SK-N-SH (cell line): ENCODE measurements at regions not wholly inside any gene's neighbourhood (a gene's known extent, or its start where the extent isn't known, plus 50 kb on each side); places are given as distances from the start of the nearest gene placed in this dataset.
A peak's percentile ranks its signal among the peaks of the same experiment; 100 is the strongest.

ENCODE experiments used
- CTCF ChIA-PET: fragments of 300-600, 350-600 bp; formaldehyde crosslinking; extraction: SDS; loops from one replicate; lab custom pipeline; 2021; lab: Yijun Ruan, JAX
- POLR2A ChIA-PET: fragments of 350-600 bp; sonication (Branson Sonifier 250); formaldehyde crosslinking; extraction: SDS; loops from one replicate; lab custom pipeline; 2020; ENCODE audit warnings: antibody characterized with exemption, inconsistent platforms; lab: Yijun Ruan, JAX
- DNase-seq: peaks from one replicate; pipeline ENCODE4 v3.0.0; 2012
- H2AFZ ChIP-seq: fragments of 200-600 bp; sonication (generic); 2 replicates; pipeline ENCODE4 v1.8.1; 2016; ENCODE audit warnings: antibody characterized with exemption, mild to moderate bottlenecking, low read depth
- H3F3A ChIP-seq: fragments of 200-600 bp; sonication (generic); replicated peaks from 2 replicates; pipeline ENCODE3; 2016; ENCODE audit warnings: antibody characterized with exemption, mild to moderate bottlenecking; ENCODE audit not compliant: insufficient read depth
- H3K27ac ChIP-seq, 2 experiments: fragments of 200-500 bp in 1 of 2; fragments of 200-600 bp in 1 of 2; sonication (Bioruptor generic) in 1 of 2; sonication (generic), shearing (Covaris generic) in 1 of 2; 2 replicates each; pipeline versions ENCODE4 v1.5.1 to v1.6.1; 2014 to 2016; ENCODE audit warnings: low read depth in 2 of 2, inconsistent platforms in 1 of 2, low read length in 1 of 2, mild to moderate bottlenecking in 1 of 2, mixed read lengths in 1 of 2
- H3K27me3 ChIP-seq: fragments of 200-600 bp; sonication (generic), shearing (Covaris generic); 2 replicates; pipeline ENCODE4 v1.6.1; 2016; ENCODE audit warnings: mixed run types; ENCODE audit not compliant: insufficient read depth
- H3K36me3 ChIP-seq, 2 experiments: fragments of 200-500 bp in 1 of 2; fragments of 200-600 bp in 1 of 2; sonication (Bioruptor generic) in 1 of 2; sonication (generic) in 1 of 2; replicated peaks in 1 of 2; 2 replicates each; pipeline versions ENCODE3 to v1.5.1; 2014 to 2016; ENCODE audit warnings: low read length in 1 of 2, mild to moderate bottlenecking in 1 of 2; ENCODE audit not compliant: insufficient read depth in 2 of 2, control insufficient read depth in 1 of 2
- H3K4me1 ChIP-seq, 2 experiments: fragments of 200-500 bp in 1 of 2; fragments of 200-600 bp in 1 of 2; sonication (Bioruptor generic) in 1 of 2; sonication (generic), shearing (Covaris generic) in 1 of 2; 2 replicates each; pipeline versions ENCODE4 v1.5.1 to v1.6.1; 2014 to 2016; ENCODE audit warnings: low read depth in 1 of 2, low read length in 1 of 2, mixed run types in 1 of 2; ENCODE audit not compliant: insufficient read depth in 2 of 2, control insufficient read depth in 1 of 2
- H3K4me2 ChIP-seq: fragments of 200-600 bp; sonication (generic), shearing (Covaris generic); 2 replicates; pipeline ENCODE4 v1.6.1; 2017; ENCODE audit warnings: mixed run types
- H3K4me3 ChIP-seq, 2 experiments: fragments of 200-500 bp in 1 of 2; fragments of 200-600 bp in 1 of 2; sonication (Bioruptor generic) in 1 of 2; sonication (generic), shearing (Covaris generic) in 1 of 2; 2 replicates each; pipeline versions ENCODE4 v1.5.1 to v1.8.1; 2014 to 2016; ENCODE audit warnings: low read depth in 2 of 2, inconsistent platforms in 1 of 2, low read length in 1 of 2, mild to moderate bottlenecking in 1 of 2, mixed read lengths in 1 of 2, moderate library complexity in 1 of 2
- H3K79me2 ChIP-seq: fragments of 200-600 bp; sonication (generic); 2 replicates; pipeline ENCODE4 v1.8.1; 2017; ENCODE audit warnings: mild to moderate bottlenecking; ENCODE audit not compliant: insufficient read depth
- H3K9ac ChIP-seq: fragments of 200-600 bp; sonication (generic); 2 replicates; pipeline ENCODE4 v1.6.1; 2017; ENCODE audit warnings: mixed run types
- H3K9me2 ChIP-seq: fragments of 200-600 bp; sonication (generic); 2 replicates; pipeline ENCODE4 v1.6.1; 2017; ENCODE audit warnings: mixed run types
- H3K9me3 ChIP-seq: fragments of 200-600 bp; sonication (generic); 2 replicates; pipeline ENCODE4 v1.6.1; 2017; ENCODE audit warnings: mixed run types, mild to moderate bottlenecking, moderate library complexity
- H4K20me1 ChIP-seq: fragments of 200-600 bp; sonication (generic); 2 replicates; pipeline ENCODE4 v1.6.1; 2017; ENCODE audit warnings: mild to moderate bottlenecking, mixed run types; ENCODE audit not compliant: insufficient read depth
- CHD2 ChIP-seq: fragments of 150-350 bp; IDR thresholded peaks from 2 replicates; pipeline ENCODE4 v1.6.1; 2018; ENCODE audit warnings: low read length; ENCODE audit not compliant: partially characterized antibody
- EP300 ChIP-seq, 2 experiments: IDR thresholded peaks; 2 replicates each; pipeline versions ENCODE4 v1.4.0 to v1.6.1; 2012; ENCODE audit warnings: borderline replicate concordance in 1 of 2, low read depth in 1 of 2, low read length in 1 of 2
- FOSL2 ChIP-seq: IDR thresholded peaks from 2 replicates; pipeline ENCODE4 v1.4.0; 2012; ENCODE audit warnings: low read depth, mild to moderate bottlenecking, moderate library complexity, borderline replicate concordance
- JUND ChIP-seq: IDR thresholded peaks from 2 replicates; pipeline ENCODE4 v1.4.0; 2012
- MEF2A ChIP-seq: IDR thresholded peaks from 2 replicates; pipeline ENCODE4 v1.4.0; 2012; ENCODE audit warnings: low read depth, borderline replicate concordance
- NFIC ChIP-seq: IDR thresholded peaks from 2 replicates; pipeline ENCODE4 v1.4.0; 2012; ENCODE audit warnings: borderline replicate concordance
- RXRA ChIP-seq: IDR thresholded peaks from 2 replicates; pipeline ENCODE4 v1.4.0; 2012; ENCODE audit warnings: low read depth, mild to moderate bottlenecking, borderline replicate concordance
- TCF12 ChIP-seq: IDR thresholded peaks from 2 replicates; pipeline ENCODE4 v1.4.0; 2012
- TEAD4 ChIP-seq: IDR thresholded peaks from 2 replicates; pipeline ENCODE4 v1.4.0; 2012; ENCODE audit warnings: mild to moderate bottlenecking, borderline replicate concordance; ENCODE audit not compliant: insufficient read depth
- WGBS: methylation state at CpG from one replicate; pipeline ENCODE4 v1.1.6; 2017; ENCODE audit warnings: low lambda C conversion rate; 5-methylcytosine and 5-hydroxymethylcytosine counted together
- TF ChIP-seq, protein P1 (sequence below): IDR thresholded peaks from 2 replicates; pipeline ENCODE4 v1.6.1; 2012; ENCODE audit warnings: mild to moderate bottlenecking, low read depth, low read length, moderate library complexity
- TF ChIP-seq, protein P2 (sequence below): IDR thresholded peaks from 2 replicates; pipeline ENCODE4 v1.4.0; 2012; ENCODE audit warnings: low read depth, borderline replicate concordance
- TF ChIP-seq, protein P3 (sequence below): IDR thresholded peaks from 2 replicates; pipeline ENCODE4; 2012

DNA sequence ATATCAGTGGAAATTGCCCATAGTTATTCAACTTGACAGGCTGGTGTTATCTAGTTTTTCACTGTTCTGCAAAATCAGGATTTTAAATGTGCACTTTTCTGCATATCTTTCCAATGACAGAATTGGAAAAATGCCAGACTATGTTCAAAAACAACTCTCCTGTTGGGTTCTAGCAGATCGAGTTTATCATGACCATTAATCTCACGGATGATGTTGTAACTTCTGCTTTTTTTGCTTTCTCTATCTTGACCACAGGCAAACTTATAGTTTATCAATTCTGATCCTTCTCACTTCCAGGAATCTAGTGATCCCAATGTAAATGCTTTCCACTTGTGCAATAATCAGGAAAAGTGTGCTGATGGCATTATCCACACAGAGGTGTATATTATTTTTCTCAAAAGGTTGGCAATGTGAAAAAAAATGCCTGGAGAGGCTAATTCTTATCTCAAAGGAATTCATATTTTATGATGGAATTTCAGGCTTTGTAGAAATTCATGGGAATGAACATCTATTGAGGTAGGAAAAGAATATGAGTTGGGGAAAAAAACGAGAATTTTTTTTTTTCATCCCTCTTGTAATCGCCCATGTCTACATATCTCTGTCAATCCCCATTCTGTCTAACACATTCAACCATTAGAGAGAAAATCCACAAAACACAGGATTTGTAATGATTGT, 73.6 kb upstream of the DAB2 start:
- 23% methylated on average over 4 of the region's 4 CpGs for WGBS
- Histone ChIP-seq H3K4me2 (no peak overlapping the region), H3K9me2 (no peaks in the 10 kb centered on the region), H3K27ac (peak overlapping the region in 1 of 2 experiments; percentile 18; a peak in 1 of 4 replicates), H2AFZ (no peak overlapping the region), H3K4me1 (peaks cover 0 to 38% of the 10 kb centered on the region in 2 experiments; a peak in 2 of 4 replicates), H3K27me3 (no peaks in the 10 kb centered on the region), H4K20me1 (no peaks in the 10 kb centered on the region), H3F3A (peaks cover 20% of the 10 kb centered on the region), H3K79me2 (no peaks in the 10 kb centered on the region), H3K36me3 (no peaks in the 10 kb centered on the region), H3K9ac (no peak overlapping the region), H3K4me3 (no peak overlapping the region), H3K9me3 (no peaks in the 10 kb centered on the region)
- TF ChIP-seq, protein P1, sequence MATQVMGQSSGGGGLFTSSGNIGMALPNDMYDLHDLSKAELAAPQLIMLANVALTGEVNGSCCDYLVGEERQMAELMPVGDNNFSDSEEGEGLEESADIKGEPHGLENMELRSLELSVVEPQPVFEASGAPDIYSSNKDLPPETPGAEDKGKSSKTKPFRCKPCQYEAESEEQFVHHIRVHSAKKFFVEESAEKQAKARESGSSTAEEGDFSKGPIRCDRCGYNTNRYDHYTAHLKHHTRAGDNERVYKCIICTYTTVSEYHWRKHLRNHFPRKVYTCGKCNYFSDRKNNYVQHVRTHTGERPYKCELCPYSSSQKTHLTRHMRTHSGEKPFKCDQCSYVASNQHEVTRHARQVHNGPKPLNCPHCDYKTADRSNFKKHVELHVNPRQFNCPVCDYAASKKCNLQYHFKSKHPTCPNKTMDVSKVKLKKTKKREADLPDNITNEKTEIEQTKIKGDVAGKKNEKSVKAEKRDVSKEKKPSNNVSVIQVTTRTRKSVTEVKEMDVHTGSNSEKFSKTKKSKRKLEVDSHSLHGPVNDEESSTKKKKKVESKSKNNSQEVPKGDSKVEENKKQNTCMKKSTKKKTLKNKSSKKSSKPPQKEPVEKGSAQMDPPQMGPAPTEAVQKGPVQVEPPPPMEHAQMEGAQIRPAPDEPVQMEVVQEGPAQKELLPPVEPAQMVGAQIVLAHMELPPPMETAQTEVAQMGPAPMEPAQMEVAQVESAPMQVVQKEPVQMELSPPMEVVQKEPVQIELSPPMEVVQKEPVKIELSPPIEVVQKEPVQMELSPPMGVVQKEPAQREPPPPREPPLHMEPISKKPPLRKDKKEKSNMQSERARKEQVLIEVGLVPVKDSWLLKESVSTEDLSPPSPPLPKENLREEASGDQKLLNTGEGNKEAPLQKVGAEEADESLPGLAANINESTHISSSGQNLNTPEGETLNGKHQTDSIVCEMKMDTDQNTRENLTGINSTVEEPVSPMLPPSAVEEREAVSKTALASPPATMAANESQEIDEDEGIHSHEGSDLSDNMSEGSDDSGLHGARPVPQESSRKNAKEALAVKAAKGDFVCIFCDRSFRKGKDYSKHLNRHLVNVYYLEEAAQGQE: no peak
- TF ChIP-seq RXRA (peak; percentile 62; the same call in 1 of the 2 replicates), FOSL2 (peak; percentile 45; the same call in 1 of the 2 replicates), MEF2A (0 out of 2 replicates have a peak, but pooled peaks have one; percentile 24), EP300 (IDR thresholded peaks at IDR 0.05; ENCODE audit: borderline replicate concordance in 1 of 2, low read depth in 1 of 2, low read length in 1 of 2) (peak in 1 of 2 experiments; percentile 70; a peak in 2 of 4 replicates), NFIC (peak; percentile 91), JUND (peak; percentile 70), CHD2 (no peak), TEAD4 (peak; percentile 81; the same call in 1 of the 2 replicates), TCF12 (peak; percentile 75)
- TF ChIP-seq, protein P2, sequence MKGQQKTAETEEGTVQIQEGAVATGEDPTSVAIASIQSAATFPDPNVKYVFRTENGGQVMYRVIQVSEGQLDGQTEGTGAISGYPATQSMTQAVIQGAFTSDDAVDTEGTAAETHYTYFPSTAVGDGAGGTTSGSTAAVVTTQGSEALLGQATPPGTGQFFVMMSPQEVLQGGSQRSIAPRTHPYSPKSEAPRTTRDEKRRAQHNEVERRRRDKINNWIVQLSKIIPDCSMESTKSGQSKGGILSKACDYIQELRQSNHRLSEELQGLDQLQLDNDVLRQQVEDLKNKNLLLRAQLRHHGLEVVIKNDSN: no peak
- TF ChIP-seq, protein P3, sequence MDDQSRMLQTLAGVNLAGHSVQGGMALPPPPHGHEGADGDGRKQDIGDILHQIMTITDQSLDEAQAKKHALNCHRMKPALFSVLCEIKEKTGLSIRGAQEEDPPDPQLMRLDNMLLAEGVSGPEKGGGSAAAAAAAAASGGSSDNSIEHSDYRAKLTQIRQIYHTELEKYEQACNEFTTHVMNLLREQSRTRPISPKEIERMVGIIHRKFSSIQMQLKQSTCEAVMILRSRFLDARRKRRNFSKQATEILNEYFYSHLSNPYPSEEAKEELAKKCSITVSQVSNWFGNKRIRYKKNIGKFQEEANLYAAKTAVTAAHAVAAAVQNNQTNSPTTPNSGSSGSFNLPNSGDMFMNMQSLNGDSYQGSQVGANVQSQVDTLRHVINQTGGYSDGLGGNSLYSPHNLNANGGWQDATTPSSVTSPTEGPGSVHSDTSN: peak; percentile 75
- no peak for DNase-seq
- POLR2A ChIA-PET: no interaction called here
- CTCF ChIA-PET: no interaction called here
